GM12891 (cell line): ENCODE measurements at regions not wholly inside any gene's neighbourhood (a gene's known extent, or its start where the extent isn't known, plus 50 kb on each side); places are given as distances from the start of the nearest gene placed in this dataset.
A peak's percentile ranks its signal among the peaks of the same experiment; 100 is the strongest.

Experiments
- DNase-seq: peaks from one replicate; pipeline ENCODE4 v3.0.0; 2011; ENCODE audit warnings: low spot score; ENCODE audit not compliant: insufficient read length
- FAIRE-seq: peaks from 2 replicates; lab custom pipeline; 2011; peaks lifted over from hg19 to GRCh38; lab: Jason Lieb, UNC
- PAX5 ChIP-seq: IDR thresholded peaks from 2 replicates; pipeline ENCODE4 v1.6.1; 2011; ENCODE audit warnings: low read length, moderate library complexity, mild to moderate bottlenecking; ENCODE audit not compliant: insufficient read depth, severe bottlenecking
- POLR2A ChIP-seq: IDR thresholded peaks from 2 replicates; pipeline ENCODE4 v1.6.1; 2011; ENCODE audit warnings: low read depth, low read length, control low read depth
- POLR2AphosphoS5 ChIP-seq: IDR thresholded peaks from 2 replicates; pipeline ENCODE4 v1.6.1; 2011; ENCODE audit warnings: low read depth, low read length, control low read depth
- POU2F2 ChIP-seq: IDR thresholded peaks from 2 replicates; pipeline ENCODE4 v1.6.1; 2011; ENCODE audit warnings: low read depth, mild to moderate bottlenecking, control low read depth, low read length, moderate library complexity
- SPI1 ChIP-seq: IDR thresholded peaks from 2 replicates; pipeline ENCODE4 v1.6.1; 2011; ENCODE audit warnings: low read depth, low read length, control low read depth
- TAF1 ChIP-seq: IDR thresholded peaks from 2 replicates; pipeline ENCODE4 v1.6.1; 2011; ENCODE audit warnings: low read depth, low read length, control low read depth

GRCh38 chr18:10009321-10010144 is 95.7 kb downstream of the VAPA start:
- DNase-seq (no peak), FAIRE-seq (no peak)
- no peak for TF ChIP-seq TAF1
- no peak for TF ChIP-seq SPI1
- TF ChIP-seq POU2F2: no peak
- TF ChIP-seq POLR2AphosphoS5: no peak
- TF ChIP-seq POLR2A: no peak
- TF ChIP-seq PAX5: no peak

GRCh38 chr18:10010611-10011015 is 96.8 kb downstream of the VAPA start:
- TF ChIP-seq SPI1 (no peak), POLR2AphosphoS5 (no peak), PAX5 (no peak), TAF1 (no peak), POU2F2 (no peak), POLR2A (no peak)
- no peak for DNase-seq
- no peak for FAIRE-seq

DNA sequence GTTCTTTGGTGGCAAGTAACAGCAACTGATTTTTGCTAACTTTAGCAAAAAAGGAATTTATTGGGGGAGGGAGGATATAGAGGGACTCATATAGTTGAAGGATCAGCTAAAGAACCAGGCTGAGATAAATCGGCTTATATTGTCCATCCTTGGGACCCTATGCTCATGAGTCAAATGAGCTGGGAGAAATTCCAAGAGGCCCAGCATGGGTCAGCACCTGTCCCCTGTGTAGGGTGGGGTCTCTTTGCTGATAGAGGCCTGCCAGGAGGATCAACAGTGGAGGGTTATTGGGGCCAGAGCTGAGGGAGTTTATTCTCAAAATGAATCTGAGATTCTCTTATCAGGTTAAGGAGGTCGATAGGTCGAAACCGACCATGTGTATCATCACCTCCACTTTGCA is 97.2 kb downstream of the VAPA start:
- no peak for DNase-seq
- TF ChIP-seq TAF1 (no peak), PAX5 (no peak)
- no peak for FAIRE-seq

- DNase-seq (no peak), FAIRE-seq (no peak)
- TF ChIP-seq POU2F2 (no peak), POLR2AphosphoS5 (no peak), TAF1 (no peak), SPI1 (no peak), PAX5 (no peak), POLR2A (no peak)
Measured at GRCh38 chr18:10011751-10012150, 97.9 kb downstream of the VAPA start.

DNA sequence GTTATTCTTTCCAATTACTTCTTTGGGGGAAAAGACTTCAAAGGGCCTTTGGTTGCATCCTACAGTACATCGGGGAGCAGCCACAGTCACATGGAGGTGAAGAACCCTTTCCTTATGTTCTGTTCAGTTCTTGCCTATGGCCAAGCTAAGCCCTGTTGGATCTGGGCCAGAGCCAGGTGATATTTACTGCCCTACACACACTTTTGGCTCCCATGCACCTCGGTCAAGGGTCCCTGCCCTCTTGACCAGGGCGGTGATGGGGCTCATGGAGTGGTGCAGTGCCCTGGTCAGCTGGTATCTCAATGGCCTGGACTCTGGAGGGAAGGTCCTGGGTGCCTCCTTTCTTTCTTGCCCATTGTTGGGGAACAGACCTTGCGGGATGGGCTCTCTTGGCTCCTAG is 98.7 kb downstream of the VAPA start:
- no peak for FAIRE-seq
- TF ChIP-seq PAX5 (no peak), POLR2AphosphoS5 (no peak), POLR2A (no peak), POU2F2 (no peak), TAF1 (no peak), SPI1 (no peak)
- DNase-seq: no peak

DNA sequence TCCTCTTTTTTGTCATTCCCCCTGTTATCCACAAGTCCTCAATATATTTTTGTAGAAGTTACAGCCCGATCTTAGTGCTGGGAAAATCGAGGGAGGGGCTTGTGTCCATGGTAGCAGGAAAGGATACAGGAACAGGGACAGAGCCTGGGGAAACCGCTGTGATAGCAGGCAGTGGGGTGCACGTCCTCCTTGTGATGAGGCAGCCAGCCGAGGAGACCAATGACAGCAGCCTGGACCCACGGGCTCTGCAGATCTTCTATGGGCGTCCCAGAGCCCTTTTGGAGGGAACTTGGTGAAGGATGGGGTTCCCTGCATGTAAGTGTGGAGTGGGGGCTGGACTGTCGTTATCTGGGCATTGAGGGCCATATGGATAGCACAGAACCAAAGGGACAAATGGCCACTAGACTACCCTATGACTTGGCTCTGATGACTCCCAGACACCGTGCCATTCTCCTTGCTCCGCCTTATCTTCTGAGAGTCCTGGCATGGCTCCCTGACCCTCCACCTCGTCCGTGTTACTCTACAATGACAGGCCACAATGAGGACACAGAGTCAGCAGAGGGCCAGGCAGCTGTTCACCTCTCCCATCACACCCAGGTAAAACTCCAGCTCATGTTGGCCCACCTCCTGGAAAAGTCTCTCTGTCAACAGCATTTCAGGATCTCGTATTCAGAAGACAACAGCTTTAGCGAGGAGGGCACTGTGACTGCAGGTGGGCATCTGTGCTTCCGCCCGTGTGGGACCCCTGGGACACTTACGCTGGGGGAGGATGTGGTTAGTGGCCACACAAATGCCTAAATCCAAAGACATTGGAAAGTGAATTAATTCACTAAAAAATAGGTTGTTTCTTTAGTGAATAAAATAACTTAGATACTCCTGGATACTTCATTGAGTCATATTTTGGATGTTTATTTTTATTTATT is 100.1 kb downstream of the VAPA start:
- TF ChIP-seq POLR2AphosphoS5: no peak
- no peak for TF ChIP-seq PAX5
- TF ChIP-seq POLR2A: no peak
- no peak for TF ChIP-seq POU2F2
- no peak for TF ChIP-seq SPI1
- TF ChIP-seq TAF1: no peak
- DNase-seq: no peak
- FAIRE-seq: no peak

GRCh38 chr18:10015288-10015701 is 101.5 kb downstream of the VAPA start:
- DNase-seq (no peak), FAIRE-seq (no peak)
- no peak for TF ChIP-seq POU2F2

GRCh38 chr18:10015941-10016819 is 102.4 kb downstream of the VAPA start:
- peak; percentile 5 for FAIRE-seq
- DNase-seq: no peak
- TF ChIP-seq PAX5 (no peak), POU2F2 (no peak), SPI1 (no peak), TAF1 (no peak), POLR2AphosphoS5 (no peak), POLR2A (no peak)

GRCh38 chr18:10017043-10017442 is 103.2 kb downstream of the VAPA start:
- TF ChIP-seq POLR2A (no peak), SPI1 (no peak), PAX5 (no peak), TAF1 (no peak), POU2F2 (no peak), POLR2AphosphoS5 (no peak)

DNA sequence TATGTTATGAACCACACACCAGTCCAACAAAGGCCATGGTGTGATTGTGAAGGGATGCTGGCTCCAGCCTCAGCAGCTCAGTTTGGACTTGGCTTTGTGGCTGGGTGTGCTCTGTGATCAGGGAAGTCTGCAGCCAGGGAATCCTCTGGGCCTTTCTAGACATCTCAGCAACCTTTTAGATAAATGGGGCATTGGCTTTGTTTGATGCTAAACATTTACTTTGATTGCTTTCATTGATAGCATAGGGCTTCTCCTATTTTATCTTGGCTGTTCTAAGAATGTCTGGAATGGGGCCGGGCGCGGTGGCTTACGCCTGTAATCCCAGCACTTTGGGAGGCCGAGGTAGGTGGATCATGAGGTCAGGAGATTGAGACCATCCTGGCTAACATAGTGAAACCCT is 104.5 kb downstream of the VAPA start:
- DNase-seq (no peak), FAIRE-seq (no peak)
- TF ChIP-seq PAX5 (no peak), SPI1 (no peak), TAF1 (no peak), POLR2A (no peak), POU2F2 (no peak), POLR2AphosphoS5 (no peak)

More at GRCh38 chr18:10017043-10017442, 103.2 kb downstream of the VAPA start:
- FAIRE-seq: no peak
- no peak for DNase-seq
